Caco-2 (cell line): ENCODE measurements at regions not wholly inside any gene's neighbourhood (a gene's known extent, or its start where the extent isn't known, plus 50 kb on each side); places are given as distances from the start of the nearest gene placed in this dataset.

ENCODE experiments used
- BruUV-seq: library from RNA; stranded (reverse); fragments of 400-500 nt; replicated peaks from 2 replicates; lab custom pipeline; 2021; lab: Mats Ljungman, UMichigan
- CTCF ChIA-PET: fragments of 300-600 bp; sonication (Branson Sonifier 250); formaldehyde crosslinking; loops from one replicate; lab custom pipeline; 2022; ENCODE audit warnings: antibody characterized with exemption; lab: Charles Lee
- POLR2A ChIA-PET: fragments of 300-600 bp; sonication (Branson Sonifier 250); formaldehyde crosslinking; loops from one replicate; lab custom pipeline; 2022; ENCODE audit warnings: antibody characterized with exemption; lab: Charles Lee
- DNase-seq, 2 experiments: peaks; one replicate each; pipeline versions ENCODE4 v3.0.0 to v3.0.0-alpha.2; 2020 to 2022
- H3K27me3 ChIP-seq: replicated peaks from 2 replicates; pipeline ENCODE4 v1.6.0; 2011; ENCODE audit warnings: low read length; ENCODE audit not compliant: control insufficient read depth, insufficient read depth
- H3K36me3 ChIP-seq: 2 replicates; pipeline ENCODE4 v1.5.1; 2011; ENCODE audit warnings: low read length; ENCODE audit not compliant: control insufficient read depth, insufficient read depth
- H3K4me1 ChIP-seq: fragments of 250-450 bp; sonication (Bioruptor Pico); 2 replicates; pipeline ENCODE4 v1.5.1; 2020; ENCODE audit warnings: mild to moderate bottlenecking
- H3K4me3 ChIP-seq: 2 replicates; pipeline ENCODE4 v1.5.1; 2011; ENCODE audit warnings: low read depth, mild to moderate bottlenecking, control low read depth, low read length
- H3K9me3 ChIP-seq: fragments of 250-450 bp; sonication (Bioruptor Pico); 2 replicates; pipeline ENCODE4 v1.5.1; 2020; ENCODE audit warnings: mild to moderate bottlenecking, moderate library complexity
- H3K27ac Mint-ChIP-seq: one replicate; pipeline ENCODE4 v1.8.0; 2022; ENCODE audit warnings: mixed read lengths; ENCODE audit not compliant: unreplicated experiment
- H3K27me3 Mint-ChIP-seq: one replicate; pipeline ENCODE4 v1.8.0; 2022; ENCODE audit warnings: mixed read lengths; ENCODE audit not compliant: insufficient read depth, unreplicated experiment
- H3K36me3 Mint-ChIP-seq: one replicate; pipeline ENCODE4 v1.8.0; 2022; ENCODE audit warnings: mild to moderate bottlenecking, mixed read lengths; ENCODE audit not compliant: insufficient read depth, unreplicated experiment
- H3K4me1 Mint-ChIP-seq: one replicate; pipeline ENCODE4 v1.8.0; 2022; ENCODE audit warnings: low read depth, mixed read lengths; ENCODE audit not compliant: unreplicated experiment
- H3K4me3 Mint-ChIP-seq: one replicate; pipeline ENCODE4 v1.8.0; 2022; ENCODE audit warnings: mild to moderate bottlenecking, moderate library complexity, mixed read lengths; ENCODE audit not compliant: unreplicated experiment
- H3K9me3 Mint-ChIP-seq: one replicate; pipeline ENCODE4 v1.8.0; 2022; ENCODE audit warnings: mixed read lengths; ENCODE audit not compliant: unreplicated experiment
- CTCF ChIP-seq, 2 experiments: fragments of 200-600 bp in 1 of 2; IDR thresholded peaks; 1 replicate in 1 of 2; 2 replicates in 1 of 2; pipeline versions ENCODE4 v1.5.1 to v1.8.0; 2011 to 2022; ENCODE audit warnings: antibody characterized with exemption in 1 of 2, control low read depth in 1 of 2, inconsistent platforms in 1 of 2, low read depth in 1 of 2, low read length in 1 of 2, mild to moderate bottlenecking in 1 of 2, moderate library complexity in 1 of 2; ENCODE audit not compliant: insufficient read depth in 1 of 2, severe bottlenecking in 1 of 2, unreplicated experiment in 1 of 2
- intact Hi-C: fragments of 100-400 bp; cut with micrococcal nuclease; formaldehyde crosslinking; loops from one replicate; pipeline ENCODE4 v1.10.0; 2022; ENCODE audit not compliant: unreplicated experiment

- Histone ChIP-seq H3K4me3 (no peak overlapping the region), H3K9me3 (no peaks in the 10 kb centered on the region), H3K36me3 (no peaks in the 10 kb centered on the region), H3K27me3 (no peaks in the 10 kb centered on the region; the same call in 1 of the 2 replicates), H3K4me1 (no peaks in the 10 kb centered on the region)
- Mint-ChIP-seq H3K27me3 (peaks cover 14% of the 10 kb centered on the region), H3K9me3 (no peaks in the 10 kb centered on the region), H3K4me1 (no peaks in the 10 kb centered on the region), H3K27ac (no peak overlapping the region), H3K4me3 (no peak overlapping the region), H3K36me3 (no peaks in the 10 kb centered on the region)
- no TSS peak for BruUV-seq
- ChIA-PET CTCF (no interaction called here), POLR2A (no interaction called here)
- DNase-seq, result no peak
- TF ChIP-seq CTCF (IDR thresholded peaks at IDR 0.05; ENCODE audit: insufficient read depth in 1 of 2, low read depth in 1 of 2, low read length in 1 of 2, severe bottlenecking in 1 of 2, unreplicated experiment in 1 of 2), result no peak
- intact Hi-C loops, result no loop called here
Observed at GRCh38 chr14:96682401-96682800, 114.8 kb upstream of the VRK1 start.

GRCh38 chr14:96683562-96684289, 113.5 kb upstream of the VRK1 start:
- Histone ChIP-seq H3K4me3 (no peak overlapping the region), H3K36me3 (no peaks in the 10 kb centered on the region), H3K4me1 (no peaks in the 10 kb centered on the region), H3K9me3 (no peaks in the 10 kb centered on the region), H3K27me3 (no peaks in the 10 kb centered on the region; the same call in 1 of the 2 replicates)
- POLR2A ChIA-PET, result no interaction called here
- H3K36me3 Mint-ChIP-seq, result no peaks in the 10 kb centered on the region
- intact Hi-C loops, result no loop called here
- H3K27me3 Mint-ChIP-seq, result peaks cover 13% of the 10 kb centered on the region
- BruUV-seq, result no TSS peak
- no peak overlapping the region for H3K4me3 Mint-ChIP-seq
- no peak overlapping the region for H3K27ac Mint-ChIP-seq
- no peak for DNase-seq
- CTCF ChIA-PET, result no interaction called here
- TF ChIP-seq CTCF (IDR thresholded peaks at IDR 0.05; ENCODE audit: insufficient read depth in 1 of 2, low read depth in 1 of 2, low read length in 1 of 2, severe bottlenecking in 1 of 2, unreplicated experiment in 1 of 2), result no peak
- H3K4me1 Mint-ChIP-seq, result no peaks in the 10 kb centered on the region
- no peaks in the 10 kb centered on the region for H3K9me3 Mint-ChIP-seq

- Histone ChIP-seq H3K4me1 (no peaks in the 10 kb centered on the region), H3K4me3 (no peak overlapping the region), H3K27me3 (no peaks in the 10 kb centered on the region), H3K9me3 (no peaks in the 10 kb centered on the region), H3K36me3 (no peaks in the 10 kb centered on the region)
- Mint-ChIP-seq H3K4me1 (no peaks in the 10 kb centered on the region), H3K36me3 (no peaks in the 10 kb centered on the region), H3K4me3 (no peak overlapping the region), H3K9me3 (no peaks in the 10 kb centered on the region), H3K27ac (no peak overlapping the region), H3K27me3 (peaks cover 18% of the 10 kb centered on the region)
- intact Hi-C loops, result no loop called here
- ChIA-PET CTCF (no interaction called here), POLR2A (no interaction called here)
- BruUV-seq, result no TSS peak
- DNase-seq, result no peak
- TF ChIP-seq CTCF (IDR thresholded peaks at IDR 0.05; ENCODE audit: insufficient read depth in 1 of 2, low read depth in 1 of 2, low read length in 1 of 2, severe bottlenecking in 1 of 2, unreplicated experiment in 1 of 2), result no peak
Observed at GRCh38 chr14:96686126-96686525, 111.1 kb upstream of the VRK1 start.
